ENCODE measurements at regions not wholly inside any gene's neighbourhood (a gene's known extent, or its start where the extent isn't known, plus 50 kb on each side); places are given as distances from the start of the nearest gene placed in this dataset.

DNA sequence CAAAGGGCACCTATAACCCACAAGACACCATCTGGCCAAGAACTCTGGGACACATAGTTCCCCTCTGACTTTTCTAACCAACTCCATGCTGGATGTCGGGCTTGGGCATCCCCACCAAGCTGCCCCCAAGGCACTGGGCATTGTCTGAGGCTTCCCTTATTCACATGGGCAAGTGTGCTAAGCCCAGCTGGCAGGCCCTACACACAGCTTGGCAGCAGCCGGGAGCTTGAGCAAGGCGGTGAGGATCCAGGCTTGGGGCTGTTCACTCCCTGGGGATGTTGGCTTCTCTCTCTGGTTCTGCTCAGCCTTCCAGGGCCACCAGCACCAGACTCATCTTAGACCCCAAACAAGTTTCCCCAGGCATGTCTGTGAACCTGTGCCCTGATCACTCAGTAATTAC lies 138.3 kb upstream of the KAZN start:
- no peak for DNase-seq

DNA sequence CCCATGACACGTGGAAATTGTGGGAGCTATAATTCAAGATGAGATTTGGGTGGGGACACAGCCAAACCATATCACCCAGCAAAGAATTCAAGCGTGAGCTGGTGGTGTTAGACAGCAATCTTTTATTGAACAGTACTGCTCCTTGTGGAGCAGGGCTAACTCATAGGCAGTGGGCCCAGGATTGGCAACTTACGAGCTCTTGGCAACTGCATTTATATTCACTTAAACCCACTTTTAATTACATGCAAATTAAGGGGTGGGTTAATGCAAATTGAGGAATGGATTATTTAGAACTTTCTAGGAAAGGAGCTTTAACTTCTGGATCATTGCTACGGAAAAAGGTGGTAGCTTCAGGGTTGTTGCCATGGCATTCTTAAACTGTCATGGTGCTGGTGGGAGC lies 135.6 kb upstream of the KAZN start:
- no peak for DNase-seq

DNA sequence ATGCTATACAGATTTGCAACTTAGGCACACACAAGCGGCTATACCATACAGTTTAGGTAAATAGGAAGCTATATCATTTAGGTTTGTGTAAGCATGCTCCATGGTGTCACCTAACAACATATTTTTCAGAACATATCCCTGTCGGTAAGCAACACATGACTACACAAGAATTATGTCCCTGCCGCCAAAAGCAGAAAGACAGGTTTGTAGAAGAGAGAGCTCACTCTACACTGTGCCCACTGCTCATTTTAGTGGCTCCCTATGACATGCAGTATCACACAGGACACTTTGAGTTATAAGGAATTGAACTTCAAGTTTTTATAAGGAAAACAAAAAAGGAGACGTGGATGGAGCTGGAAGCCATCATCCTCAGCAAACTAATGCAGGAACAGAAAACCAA lies 132.5 kb upstream of the KAZN start:
- DNase-seq: no peak

DNA sequence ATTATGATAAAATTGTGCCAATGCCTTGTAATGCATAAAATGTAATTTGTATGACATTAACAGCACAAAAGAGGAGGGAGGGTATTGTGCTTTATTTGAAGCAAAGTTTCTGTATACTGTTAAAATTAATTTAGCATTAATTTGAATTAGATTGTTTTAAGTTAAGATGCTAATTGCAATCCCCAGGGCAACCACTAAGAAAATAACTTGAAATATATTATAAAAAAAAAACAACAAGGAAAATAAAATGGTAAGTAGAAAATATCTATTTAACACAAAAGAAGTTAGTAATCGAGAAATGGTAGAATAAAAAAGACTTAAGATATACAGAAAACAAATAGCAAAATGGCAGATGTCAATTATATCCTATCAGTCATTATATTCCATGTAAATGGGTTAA lies 131.4 kb upstream of the KAZN start:
- no peak for DNase-seq

DNA sequence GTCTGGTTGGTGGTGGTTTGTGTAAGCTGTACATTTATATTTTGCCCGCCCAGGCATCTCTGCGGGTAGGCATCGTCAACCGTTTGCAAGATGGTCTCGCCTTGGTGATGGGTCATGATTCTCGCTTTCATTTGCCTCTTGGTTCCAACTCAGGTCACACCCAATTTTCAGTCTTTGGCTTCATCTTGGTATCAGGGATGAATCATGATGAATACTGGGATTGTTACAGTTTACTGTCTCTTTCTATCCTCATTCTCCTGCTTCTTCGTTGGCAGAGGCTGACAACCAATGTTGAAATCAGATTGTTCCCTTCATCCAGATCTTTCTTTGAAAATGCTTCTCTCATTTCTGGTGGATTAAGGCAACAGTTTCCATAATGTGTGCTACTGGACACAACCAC lies 129.7 kb upstream of the KAZN start:
- no peak for DNase-seq

DNA sequence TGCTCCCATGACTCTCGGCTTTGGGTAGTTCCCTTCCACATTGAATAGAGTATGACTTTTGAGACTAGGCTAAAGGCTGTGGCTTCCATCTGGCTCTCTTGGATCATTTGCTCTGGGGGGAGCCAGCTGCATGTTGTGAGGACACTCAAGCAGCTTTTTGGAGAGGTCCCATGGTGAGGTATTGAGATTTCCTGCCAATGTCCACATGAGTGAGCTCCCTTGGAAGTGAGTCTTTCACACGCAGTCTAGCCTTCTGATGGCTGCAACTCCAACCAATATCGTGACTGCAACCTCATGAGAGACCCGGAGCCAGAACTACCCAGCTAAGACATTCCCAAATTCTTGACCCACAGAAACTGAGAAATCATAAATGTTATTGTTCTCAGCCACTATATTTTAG lies 127.7 kb upstream of the KAZN start:
- no peak for DNase-seq

DNA sequence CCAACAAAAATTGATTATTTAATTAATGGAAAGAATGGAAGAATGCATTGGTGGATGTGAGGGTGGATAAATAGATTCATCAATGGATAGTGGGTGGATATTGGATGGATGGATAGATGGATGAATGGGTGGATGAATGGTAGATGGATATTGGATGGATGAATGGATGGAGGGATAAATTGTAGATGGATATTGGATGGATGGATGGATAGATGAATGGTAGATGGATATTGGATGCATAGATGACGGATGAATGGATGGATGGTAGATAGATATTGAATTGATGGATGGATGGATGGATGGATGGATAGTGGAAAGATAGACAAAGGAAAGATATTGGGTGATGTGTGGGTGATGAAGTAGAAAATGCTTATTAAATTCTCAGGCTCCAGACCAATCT lies 123.6 kb upstream of the KAZN start:
- DNase-seq: no peak

DNA sequence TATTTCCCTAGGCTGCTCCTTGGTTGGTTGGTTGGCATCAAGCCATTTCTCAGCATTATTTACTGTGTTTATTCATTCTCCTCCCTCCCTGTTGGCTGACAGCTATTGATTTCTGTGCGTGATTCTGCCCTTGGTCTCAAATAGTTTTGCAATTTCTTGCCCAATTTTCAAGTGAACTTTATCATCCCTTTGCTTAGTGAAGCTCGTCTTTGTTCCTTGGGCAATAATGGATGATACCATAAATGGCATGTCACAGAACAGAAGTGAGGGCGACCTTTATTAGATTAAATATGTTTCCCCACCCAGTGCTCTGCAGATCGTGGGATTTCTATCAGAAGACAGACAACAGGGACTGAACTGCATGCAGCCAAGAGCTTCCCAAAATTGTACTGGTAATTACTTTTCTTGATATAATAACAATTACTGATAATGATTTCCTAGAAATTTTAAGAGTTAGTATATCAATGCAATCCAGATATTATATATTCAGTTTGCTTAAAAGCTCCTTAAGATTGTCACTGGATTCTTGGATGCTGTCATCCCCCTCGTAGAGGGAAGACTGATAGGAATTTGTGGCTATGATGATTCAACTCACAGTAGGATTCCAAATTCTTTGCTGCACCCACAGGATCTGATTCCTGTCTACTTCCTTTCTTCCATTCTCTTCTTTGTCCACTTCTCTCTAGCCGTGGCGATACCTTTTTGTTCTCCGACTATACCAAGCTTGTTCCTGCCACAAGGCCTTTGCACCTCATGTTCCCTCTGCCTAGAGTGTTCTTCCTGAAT lies 122.1 kb upstream of the KAZN start:
- DNase-seq: no peak

DNA sequence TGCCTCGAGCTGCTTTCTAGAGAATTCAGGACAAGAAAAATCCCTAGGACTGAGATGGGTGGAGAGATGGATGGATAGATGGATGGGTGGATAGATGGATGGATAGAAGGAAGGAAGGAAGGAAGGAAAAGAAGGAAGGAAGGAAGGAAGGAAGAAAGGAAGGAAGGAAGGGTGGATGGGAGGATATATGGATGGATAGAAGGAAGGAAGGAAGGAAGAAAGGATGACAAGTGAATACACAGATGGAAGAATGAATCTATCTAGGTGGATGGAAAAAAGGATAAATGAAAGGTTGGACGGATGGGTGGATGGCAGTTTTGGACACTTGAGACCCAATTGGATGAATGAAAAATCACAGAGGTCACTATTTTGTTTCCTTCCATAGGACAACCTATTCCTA lies 120.4 kb upstream of the KAZN start:
- DNase-seq: no peak

DNA sequence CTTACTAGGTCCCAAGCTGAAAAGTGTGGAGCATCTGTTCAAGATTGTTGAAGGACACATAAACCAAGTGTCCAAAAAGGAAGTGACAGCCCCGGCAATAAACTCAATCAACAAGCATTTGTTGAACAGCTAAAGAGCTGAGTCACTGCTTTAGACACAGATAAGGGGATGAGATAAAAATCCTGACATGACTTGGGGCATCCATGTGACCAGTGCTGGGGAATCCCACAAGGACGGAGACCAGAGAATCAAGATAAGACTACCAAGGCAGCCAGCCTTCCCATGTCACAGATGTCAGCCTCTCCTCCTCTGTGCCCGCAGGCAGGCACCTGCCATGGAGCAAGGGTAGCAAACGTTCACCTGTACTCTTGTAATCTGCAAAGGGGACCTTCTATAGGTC lies 118.6 kb upstream of the KAZN start:
- no peak for DNase-seq

DNA sequence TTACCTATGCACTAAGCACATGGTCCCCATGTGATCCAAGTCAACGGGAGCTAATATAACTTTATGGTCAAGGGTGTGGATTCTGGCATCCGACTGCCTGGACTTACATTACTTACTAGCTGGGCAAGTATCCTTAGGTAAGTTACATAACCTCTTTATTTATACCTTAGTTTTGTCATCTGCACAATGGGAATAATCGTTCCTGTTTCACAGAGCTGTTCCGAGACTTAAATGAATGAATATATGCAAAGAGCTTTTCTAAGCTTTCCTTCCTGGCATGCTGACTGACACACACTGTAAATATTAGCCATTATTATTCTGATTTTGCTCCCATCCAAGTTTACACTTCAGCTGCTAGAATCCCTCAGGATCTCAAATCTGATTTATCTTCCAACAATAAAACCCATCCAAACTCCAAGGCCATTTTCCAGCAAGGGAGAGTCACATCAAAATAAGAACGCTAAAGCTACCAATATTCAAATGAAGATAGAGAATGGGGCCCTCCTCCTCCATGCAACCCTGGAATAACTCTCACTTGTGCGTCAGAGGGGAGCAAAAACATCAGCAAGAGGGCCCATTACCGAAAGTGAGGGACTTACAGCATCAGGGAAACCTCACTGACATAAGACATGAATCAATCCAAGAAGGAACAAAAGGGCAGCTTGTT lies 115.6 kb upstream of the KAZN start:
- peak; percentile 67 for DNase-seq

DNA sequence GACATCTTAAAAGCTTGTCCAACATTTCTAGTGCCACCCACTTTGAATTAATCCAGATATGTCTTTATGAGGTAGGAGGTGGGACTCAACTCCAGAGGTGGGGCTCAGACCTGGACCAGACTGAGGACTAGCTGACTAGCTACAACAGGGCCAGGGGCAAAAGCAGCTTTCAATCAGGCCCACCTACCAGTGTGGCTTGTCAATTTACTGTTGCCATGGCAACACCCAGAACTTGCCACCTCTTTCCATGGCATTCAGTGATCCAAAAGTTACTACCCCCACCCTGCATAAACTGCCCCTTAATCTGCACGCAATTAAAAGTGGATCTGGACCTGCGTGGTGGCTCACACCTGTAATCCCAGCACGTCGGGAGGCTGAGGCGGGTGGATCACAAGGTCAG lies 113.2 kb upstream of the KAZN start:
- DNase-seq: no peak

DNA sequence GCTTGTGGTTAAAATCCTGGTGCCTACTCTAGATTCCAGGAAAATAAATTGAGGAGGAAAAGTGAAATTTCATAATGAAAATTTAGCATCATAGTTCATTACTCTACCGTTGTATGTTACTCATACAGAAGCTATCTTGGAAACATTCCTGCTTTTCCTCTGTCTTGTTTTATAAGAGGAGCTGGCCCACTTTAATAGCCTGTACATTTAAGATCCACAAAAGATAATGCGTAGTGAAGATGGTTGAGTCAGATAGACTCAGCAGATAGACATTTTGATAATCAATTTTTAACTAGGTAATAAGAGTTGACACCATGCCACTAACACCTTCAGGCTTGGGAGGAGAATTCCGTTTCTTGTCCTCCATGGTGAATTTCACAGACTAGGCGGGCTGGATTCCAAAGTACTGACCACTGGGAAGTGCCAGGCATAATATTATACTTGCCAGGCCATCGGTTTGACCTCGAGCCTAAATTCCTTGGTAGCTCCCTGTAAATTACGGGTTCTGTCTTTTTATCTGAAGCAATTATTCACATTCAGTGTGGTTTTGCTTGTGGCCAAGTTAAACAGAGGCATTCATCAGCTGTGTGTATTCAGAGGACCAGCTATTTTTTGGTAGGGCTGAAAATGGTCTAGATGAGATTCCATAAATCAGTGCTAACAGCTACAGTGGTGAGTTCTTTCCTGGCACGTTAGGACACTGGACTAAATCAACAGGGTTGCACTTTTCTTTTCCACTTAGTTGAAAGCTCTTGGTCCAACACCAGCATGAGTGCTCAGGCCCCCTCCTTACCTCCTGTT lies 111.9 kb upstream of the KAZN start:
- peak; percentile 50 for DNase-seq

DNA sequence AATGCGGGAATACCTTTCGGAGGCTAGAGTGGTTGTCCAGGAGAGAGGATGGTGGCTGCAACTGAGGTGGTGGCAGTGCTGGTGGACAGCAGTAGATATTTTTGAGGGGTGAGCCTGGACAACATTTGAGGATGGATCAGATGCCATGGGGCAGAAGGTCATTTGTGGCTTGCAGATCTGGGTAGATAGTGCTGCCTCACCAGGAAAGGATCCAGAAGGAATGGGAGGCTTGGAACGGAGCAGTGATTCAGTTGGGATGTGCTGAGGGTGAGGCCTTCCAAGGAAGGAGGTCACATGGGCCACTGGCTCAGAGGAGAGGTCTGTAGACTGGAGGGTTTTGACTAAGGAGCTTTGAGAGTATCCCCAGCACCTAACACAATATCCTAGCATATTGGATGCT lies 110.8 kb upstream of the KAZN start:
- no peak for DNase-seq

DNA sequence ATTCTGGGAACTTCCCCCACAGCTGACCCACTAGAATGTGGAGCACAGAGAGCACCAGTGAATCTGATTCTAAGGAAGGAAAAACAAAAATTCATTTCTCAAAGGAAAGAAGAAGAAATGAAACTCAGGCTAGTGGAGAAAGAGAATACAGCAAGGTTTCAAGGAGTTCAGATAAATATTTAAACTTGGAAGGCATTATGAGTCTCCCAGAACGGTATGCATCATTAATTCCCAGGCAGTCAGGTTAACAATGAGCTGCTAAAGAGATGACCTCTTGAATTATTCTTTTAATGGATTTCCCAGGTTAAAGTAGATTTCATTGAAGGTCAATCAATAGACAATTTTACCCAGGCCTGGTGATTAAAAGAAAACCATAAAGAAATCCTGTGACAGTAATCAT lies 103.6 kb upstream of the KAZN start:
- no peak for DNase-seq

DNA sequence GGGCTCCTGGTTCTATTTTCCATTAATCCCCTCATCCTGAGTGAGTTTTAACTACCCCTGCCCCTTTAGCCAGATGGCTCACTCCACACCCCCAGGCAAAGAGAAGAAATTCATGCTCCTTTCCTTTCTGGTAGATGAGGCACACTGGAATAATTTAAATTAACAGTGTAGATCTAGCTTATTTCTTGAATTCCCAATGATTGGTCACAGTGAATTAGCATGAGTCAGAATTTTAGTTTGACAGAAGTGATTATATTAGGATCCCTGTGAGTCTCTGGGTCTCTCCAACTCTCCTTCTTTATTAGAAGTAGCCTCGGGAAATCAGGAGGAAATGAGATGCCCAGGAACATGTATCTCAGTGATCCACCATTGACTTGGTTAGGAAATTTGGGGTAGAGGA lies 103.1 kb upstream of the KAZN start:
- no peak for DNase-seq

DNA sequence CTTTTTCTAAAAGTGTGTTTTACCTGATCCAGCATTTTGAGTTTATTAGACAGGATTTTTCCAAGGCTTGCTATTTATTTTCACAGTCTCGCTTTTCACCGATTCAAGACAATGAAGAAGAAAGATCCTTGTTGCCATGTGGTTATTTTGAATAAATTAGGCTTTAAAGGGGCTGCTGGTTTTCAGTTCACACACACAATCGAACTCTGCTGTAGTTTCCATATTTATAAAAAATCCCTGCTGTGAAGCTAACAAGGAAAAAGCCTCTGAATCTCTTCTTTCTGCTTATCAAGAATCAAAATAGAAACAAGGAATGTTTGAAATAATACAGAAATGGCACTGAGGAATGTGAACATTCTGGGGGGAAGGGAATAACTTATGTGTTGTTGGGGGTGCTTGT lies 102.5 kb upstream of the KAZN start:
- DNase-seq: no peak

DNA sequence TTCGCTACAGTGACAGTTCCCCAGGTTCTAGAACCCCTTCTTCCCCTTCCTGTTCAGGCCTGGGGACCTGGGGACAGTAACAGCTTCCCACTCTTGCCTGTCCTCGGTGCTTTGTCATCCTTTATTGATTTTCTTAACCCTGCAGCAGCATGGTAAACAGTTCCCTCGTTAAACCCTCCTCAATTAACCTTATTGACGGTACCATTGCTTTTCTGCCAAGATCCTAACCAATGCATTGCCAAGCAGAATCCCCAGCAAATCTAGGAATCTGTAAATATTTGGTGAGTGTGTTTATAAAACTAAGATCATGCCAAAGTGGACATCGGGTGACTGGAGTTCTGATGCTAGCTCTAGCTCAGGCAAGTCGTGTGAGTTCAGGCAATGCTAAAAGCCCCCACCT lies 99.6 kb upstream of the KAZN start:
- DNase-seq: no peak

DNA sequence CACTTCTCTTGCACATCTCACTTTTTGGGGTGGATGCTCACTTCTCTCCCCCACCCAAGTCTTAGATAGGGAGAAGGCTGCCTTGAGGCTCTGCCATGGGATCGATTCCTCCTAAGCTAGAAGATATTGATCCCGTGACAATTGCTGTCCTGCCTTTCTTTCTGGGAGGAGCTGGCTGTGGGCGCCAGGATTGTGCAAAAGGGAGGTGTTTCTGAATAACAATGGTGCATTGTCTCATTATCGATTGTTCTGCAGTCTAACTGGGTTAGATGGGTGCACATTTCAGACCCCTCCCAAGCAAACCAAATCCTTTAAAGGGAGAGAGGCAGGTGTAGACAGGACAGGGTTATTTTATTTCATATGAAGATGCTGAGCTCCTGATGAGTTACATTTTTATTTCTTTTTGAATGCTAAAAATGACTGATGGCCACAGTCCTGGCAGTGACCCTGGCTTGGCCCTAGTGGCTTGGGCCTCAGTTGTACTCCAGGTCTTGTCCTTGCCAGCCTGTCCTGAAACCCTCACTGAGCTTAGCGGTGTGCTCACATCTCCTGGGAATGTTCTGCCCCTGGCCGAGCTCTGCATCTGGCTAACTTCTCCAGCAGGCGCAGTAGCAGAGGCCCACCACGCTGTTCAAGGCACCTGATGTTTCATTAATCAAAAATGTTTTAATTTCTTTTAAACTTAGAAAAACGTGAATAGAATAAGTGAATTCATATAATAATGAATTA lies 99.0 kb upstream of the KAZN start:
- no peak for DNase-seq

DNA sequence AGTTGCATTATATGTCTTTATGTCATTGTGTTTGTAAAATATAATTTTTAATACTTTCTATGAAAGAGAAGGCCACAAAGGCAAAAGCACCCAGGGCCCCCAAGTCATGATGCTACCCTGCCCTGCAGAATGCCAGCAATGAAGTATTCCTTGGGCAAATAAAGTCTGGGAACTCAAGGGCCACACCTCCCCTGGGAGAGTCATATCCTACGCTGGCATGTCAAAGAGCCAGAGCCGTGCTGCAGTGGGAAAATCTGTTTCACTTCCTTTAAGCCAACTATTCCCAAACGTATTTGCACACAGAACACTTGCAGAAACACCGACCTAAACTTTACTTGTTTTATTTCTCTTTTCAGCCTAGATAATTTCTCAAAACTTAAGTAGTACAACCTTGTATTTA lies 98.4 kb upstream of the KAZN start:
- DNase-seq: no peak

DNA sequence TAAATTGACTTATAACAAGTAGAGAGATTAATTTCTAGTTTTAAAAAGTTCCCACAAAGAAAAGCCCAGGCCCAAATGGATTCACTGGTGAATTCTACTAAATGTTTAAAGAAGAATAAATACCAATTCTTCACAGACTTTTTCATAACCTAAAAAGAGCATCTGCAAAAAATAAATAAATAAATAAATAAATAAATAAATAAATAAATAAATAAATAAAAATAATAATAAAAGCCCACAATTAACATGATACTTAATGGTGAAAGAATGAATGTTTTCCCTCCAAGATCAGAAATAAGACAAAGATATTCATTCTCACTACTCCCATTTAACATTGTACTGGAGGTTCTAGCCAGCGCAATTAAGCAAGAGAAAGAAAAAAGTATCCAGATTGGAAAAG lies 97.6 kb upstream of the KAZN start:
- DNase-seq: no peak

DNA sequence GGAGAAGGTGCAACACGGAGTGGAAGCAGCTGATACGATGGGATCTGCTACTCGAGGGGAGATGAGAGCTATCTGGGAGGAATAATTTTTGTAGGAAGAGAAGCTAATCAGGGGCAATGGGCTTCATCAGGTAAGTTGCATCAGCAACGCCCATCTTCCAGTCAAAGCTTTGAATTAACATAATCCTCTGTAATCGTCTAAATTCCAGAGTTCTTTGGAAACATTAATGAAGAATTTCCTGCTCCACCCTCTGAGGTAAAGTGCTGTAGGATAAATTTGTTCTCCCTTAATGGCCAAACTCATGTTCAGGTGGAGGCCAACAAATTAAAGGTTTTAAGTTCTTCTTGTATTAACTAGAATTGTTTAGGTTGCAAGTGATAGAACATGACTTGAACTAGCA lies 94.0 kb upstream of the KAZN start:
- DNase-seq: no peak

Measured in hindlimb muscle (tissue), 1 donor.